PC-9 (cell line): ENCODE measurements at regions not wholly inside any gene's neighbourhood (a gene's known extent, or its start where the extent isn't known, plus 50 kb on each side); places are given as distances from the start of the nearest gene placed in this dataset.

Experiments
- EZH2 ChIP-seq: fragments of 200-600 bp; sonication (generic); IDR thresholded peaks from 2 replicates; pipeline ENCODE4 v1.8.0; 2017; ENCODE audit warnings: antibody characterized with exemption, low read depth
- TF ChIP-seq, protein P1 (sequence below): fragments of 200-600 bp; sonication (generic); conservative IDR thresholded peaks from 2 replicates; pipeline ENCODE4 v1.6.1; 2017; ENCODE audit warnings: mixed run types, antibody characterized with exemption, mild to moderate bottlenecking, moderate library complexity

GRCh38 chr6:155599160-155599559 is 143.5 kb upstream of the NOX3 start:
- TF ChIP-seq, protein P1, sequence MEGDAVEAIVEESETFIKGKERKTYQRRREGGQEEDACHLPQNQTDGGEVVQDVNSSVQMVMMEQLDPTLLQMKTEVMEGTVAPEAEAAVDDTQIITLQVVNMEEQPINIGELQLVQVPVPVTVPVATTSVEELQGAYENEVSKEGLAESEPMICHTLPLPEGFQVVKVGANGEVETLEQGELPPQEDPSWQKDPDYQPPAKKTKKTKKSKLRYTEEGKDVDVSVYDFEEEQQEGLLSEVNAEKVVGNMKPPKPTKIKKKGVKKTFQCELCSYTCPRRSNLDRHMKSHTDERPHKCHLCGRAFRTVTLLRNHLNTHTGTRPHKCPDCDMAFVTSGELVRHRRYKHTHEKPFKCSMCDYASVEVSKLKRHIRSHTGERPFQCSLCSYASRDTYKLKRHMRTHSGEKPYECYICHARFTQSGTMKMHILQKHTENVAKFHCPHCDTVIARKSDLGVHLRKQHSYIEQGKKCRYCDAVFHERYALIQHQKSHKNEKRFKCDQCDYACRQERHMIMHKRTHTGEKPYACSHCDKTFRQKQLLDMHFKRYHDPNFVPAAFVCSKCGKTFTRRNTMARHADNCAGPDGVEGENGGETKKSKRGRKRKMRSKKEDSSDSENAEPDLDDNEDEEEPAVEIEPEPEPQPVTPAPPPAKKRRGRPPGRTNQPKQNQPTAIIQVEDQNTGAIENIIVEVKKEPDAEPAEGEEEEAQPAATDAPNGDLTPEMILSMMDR = no peak
- no peak for TF ChIP-seq EZH2
